GM23338 (cell line): ENCODE measurements at regions not wholly inside any gene's neighbourhood (a gene's known extent, or its start where the extent isn't known, plus 50 kb on each side); places are given as distances from the start of the nearest gene placed in this dataset.
"Not testable (repeated sequence)": the region's sequence is repeated elsewhere in the genome, so short reads cannot be mapped to it uniquely, and the experiment has no call there.

Experiments used
- ATAC-seq: fragments of 200-7000 bp; cut with Tn5 transposase; 3 replicates; pipeline ENCODE4 v1.9.1; 2020
- DNase-seq: peaks from one replicate; pipeline ENCODE4 v3.0.0-alpha.2; 2015; ENCODE audit warnings: low spot score
- H2AFZ ChIP-seq: fragments of 200-600 bp; sonication (generic); 2 replicates; pipeline ENCODE4 v1.8.0; 2016; ENCODE audit warnings: antibody characterized with exemption, mild to moderate bottlenecking, moderate library complexity
- H3F3A ChIP-seq: fragments of 200-600 bp; sonication (generic); replicated peaks from 2 replicates; pipeline ENCODE4 v1.8.0; 2017; ENCODE audit warnings: antibody characterized with exemption, mixed run types, low read depth
- H3K27ac ChIP-seq: fragments of 200-600 bp; sonication (generic); 2 replicates; pipeline ENCODE4 v1.6.1; 2016; ENCODE audit warnings: low read depth
- H3K27me3 ChIP-seq: fragments of 200-600 bp; sonication (generic); 2 replicates; pipeline ENCODE4 v1.8.0; 2016; ENCODE audit warnings: mild to moderate bottlenecking, mixed run types, moderate library complexity; ENCODE audit not compliant: insufficient read depth
- H3K36me3 ChIP-seq: fragments of 200-600 bp; sonication (generic); 2 replicates; pipeline ENCODE4 v1.8.0; 2016; ENCODE audit warnings: mild to moderate bottlenecking; ENCODE audit not compliant: insufficient read depth
- H3K4me1 ChIP-seq: fragments of 200-600 bp; sonication (generic); 2 replicates; pipeline ENCODE4 v1.8.0; 2016; ENCODE audit warnings: mild to moderate bottlenecking, moderate library complexity; ENCODE audit not compliant: insufficient read depth
- H3K4me2 ChIP-seq: fragments of 200-600 bp; sonication (generic); 2 replicates; pipeline ENCODE4 v1.7.1; 2017; ENCODE audit warnings: mixed run types
- H3K4me3 ChIP-seq: fragments of 200-600 bp; sonication (generic); 2 replicates; pipeline ENCODE4 v1.6.1; 2016; ENCODE audit warnings: mixed run types
- H3K79me2 ChIP-seq: fragments of 200-600 bp; sonication (generic); replicated peaks from 2 replicates; pipeline ENCODE4 v1.8.0; 2017; ENCODE audit warnings: mild to moderate bottlenecking; ENCODE audit not compliant: insufficient read depth
- H3K9me2 ChIP-seq: fragments of 200-600 bp; sonication (generic); 2 replicates; pipeline ENCODE4 v1.8.0; 2017; ENCODE audit not compliant: insufficient read depth
- H4K20me1 ChIP-seq: fragments of 200-600 bp; sonication (generic); replicated peaks from 2 replicates; pipeline ENCODE4 v1.8.0; 2017; ENCODE audit warnings: mild to moderate bottlenecking; ENCODE audit not compliant: insufficient read depth
- H3K27ac Mint-ChIP-seq: 2 replicates; pipeline ENCODE4 v1.8.0; 2020; ENCODE audit warnings: inconsistent platforms, mild to moderate bottlenecking, moderate library complexity, mixed read lengths
- H3K27me3 Mint-ChIP-seq: 3 replicates; pipeline ENCODE4 v1.8.0; 2022; ENCODE audit warnings: low read depth, mild to moderate bottlenecking, moderate library complexity, mixed read lengths, inconsistent platforms; ENCODE audit not compliant: insufficient read depth, poor library complexity
- H3K36me3 Mint-ChIP-seq: 3 replicates; pipeline ENCODE4 v1.8.0; 2021; ENCODE audit warnings: low read depth, mild to moderate bottlenecking, inconsistent platforms, moderate library complexity, mixed read lengths
- H3K4me1 Mint-ChIP-seq: 3 replicates; pipeline ENCODE4 v1.8.0; 2020; ENCODE audit warnings: mild to moderate bottlenecking, inconsistent platforms, mixed read lengths
- H3K4me3 Mint-ChIP-seq: 3 replicates; pipeline ENCODE4 v1.8.0; 2021; ENCODE audit warnings: moderate library complexity, mild to moderate bottlenecking, inconsistent platforms, mixed read lengths
- H3K9me3 Mint-ChIP-seq: 3 replicates; pipeline ENCODE4 v1.8.0; 2020; ENCODE audit warnings: moderate library complexity, mild to moderate bottlenecking, inconsistent platforms, mixed read lengths
- CREB1 ChIP-seq: fragments of 250-450 bp; sonication (Bioruptor Pico); IDR thresholded peaks from 2 replicates; pipeline ENCODE4 v1.5.0; 2020; ENCODE audit warnings: low read depth, mild to moderate bottlenecking, moderate library complexity
- NANOG ChIP-seq: IDR thresholded peaks from 2 replicates; pipeline ENCODE4 v1.6.1; 2016; ENCODE audit warnings: antibody characterized with exemption, borderline replicate concordance
- POLR2AphosphoS5 ChIP-seq: IDR thresholded peaks from 2 replicates; pipeline ENCODE4 v1.6.1; 2016; ENCODE audit warnings: antibody characterized with exemption, low read depth
- REST ChIP-seq: IDR thresholded peaks from one replicate; pipeline ENCODE4 v1.6.1; 2018; ENCODE audit warnings: antibody characterized with exemption; ENCODE audit not compliant: unreplicated experiment
- ZNF331 ChIP-seq: fragments of 250-450 bp; sonication (Bioruptor Pico); IDR thresholded peaks from 2 replicates; pipeline ENCODE4 v1.5.0; 2020; ENCODE audit warnings: low read depth, mild to moderate bottlenecking, moderate library complexity
- TF ChIP-seq, protein P1 (sequence below), 2 experiments: fragments of 200-600 bp in 1 of 2; sonication (generic) in 1 of 2; conservative IDR thresholded peaks; 2 replicates each; pipeline versions ENCODE4 v1.5.1 to v1.6.1; 2016 to 2017; ENCODE audit warnings: antibody characterized with exemption in 2 of 2, low read depth in 2 of 2, mild to moderate bottlenecking in 2 of 2, moderate library complexity in 1 of 2

DNA sequence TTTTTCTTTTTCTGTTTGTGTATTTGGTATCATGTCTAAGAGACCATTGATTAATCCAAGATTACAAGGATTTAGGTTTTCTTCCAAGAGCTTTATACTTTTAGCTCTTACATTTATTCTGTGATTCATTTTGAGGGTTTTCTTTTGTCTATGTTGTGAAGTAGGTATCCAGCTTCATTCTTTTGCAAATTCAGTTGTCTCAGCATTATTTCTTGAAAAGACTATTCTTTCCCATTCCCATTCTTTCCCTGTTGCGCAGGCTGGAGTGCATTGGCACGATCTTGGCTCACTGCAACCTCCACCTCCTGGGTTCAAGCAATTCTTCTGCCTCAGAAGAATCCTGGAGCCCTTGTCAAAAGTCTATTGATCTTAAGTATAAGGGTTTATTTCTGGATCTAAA, 164.9 kb downstream of the NAA11 start:
- H3K79me2 ChIP-seq: no peaks in the 10 kb centered on the region
- H3K36me3 Mint-ChIP-seq: no peaks in the 10 kb centered on the region
- no peaks in the 10 kb centered on the region for H3K9me2 ChIP-seq
- H3K27me3 ChIP-seq: no peaks in the 10 kb centered on the region
- no peaks in the 10 kb centered on the region for H3K4me1 ChIP-seq
- no peaks in the 10 kb centered on the region for H3K9me3 Mint-ChIP-seq
- no peaks in the 10 kb centered on the region for H3K36me3 ChIP-seq
- no peaks in the 10 kb centered on the region for H3K27me3 Mint-ChIP-seq
- no peak overlapping the region for H3K4me3 Mint-ChIP-seq
- H3K4me3 ChIP-seq: no peak overlapping the region
- H4K20me1 ChIP-seq: no peaks in the 10 kb centered on the region
- H3K4me1 Mint-ChIP-seq: no peaks in the 10 kb centered on the region
- no peak overlapping the region for H3K27ac Mint-ChIP-seq
- no peak overlapping the region for H2AFZ ChIP-seq
- ATAC-seq (no peak), DNase-seq (no peak)
- no peaks in the 10 kb centered on the region for H3F3A ChIP-seq
- TF ChIP-seq, protein P1, sequence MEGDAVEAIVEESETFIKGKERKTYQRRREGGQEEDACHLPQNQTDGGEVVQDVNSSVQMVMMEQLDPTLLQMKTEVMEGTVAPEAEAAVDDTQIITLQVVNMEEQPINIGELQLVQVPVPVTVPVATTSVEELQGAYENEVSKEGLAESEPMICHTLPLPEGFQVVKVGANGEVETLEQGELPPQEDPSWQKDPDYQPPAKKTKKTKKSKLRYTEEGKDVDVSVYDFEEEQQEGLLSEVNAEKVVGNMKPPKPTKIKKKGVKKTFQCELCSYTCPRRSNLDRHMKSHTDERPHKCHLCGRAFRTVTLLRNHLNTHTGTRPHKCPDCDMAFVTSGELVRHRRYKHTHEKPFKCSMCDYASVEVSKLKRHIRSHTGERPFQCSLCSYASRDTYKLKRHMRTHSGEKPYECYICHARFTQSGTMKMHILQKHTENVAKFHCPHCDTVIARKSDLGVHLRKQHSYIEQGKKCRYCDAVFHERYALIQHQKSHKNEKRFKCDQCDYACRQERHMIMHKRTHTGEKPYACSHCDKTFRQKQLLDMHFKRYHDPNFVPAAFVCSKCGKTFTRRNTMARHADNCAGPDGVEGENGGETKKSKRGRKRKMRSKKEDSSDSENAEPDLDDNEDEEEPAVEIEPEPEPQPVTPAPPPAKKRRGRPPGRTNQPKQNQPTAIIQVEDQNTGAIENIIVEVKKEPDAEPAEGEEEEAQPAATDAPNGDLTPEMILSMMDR (conservative IDR thresholded peaks at IDR 0.05; ENCODE audit: low read depth in 2 of 2): no peak
- no peak for TF ChIP-seq NANOG
- TF ChIP-seq REST: no peak
- no peak overlapping the region for H3K4me2 ChIP-seq
- H3K27ac ChIP-seq: no peak overlapping the region

DNA sequence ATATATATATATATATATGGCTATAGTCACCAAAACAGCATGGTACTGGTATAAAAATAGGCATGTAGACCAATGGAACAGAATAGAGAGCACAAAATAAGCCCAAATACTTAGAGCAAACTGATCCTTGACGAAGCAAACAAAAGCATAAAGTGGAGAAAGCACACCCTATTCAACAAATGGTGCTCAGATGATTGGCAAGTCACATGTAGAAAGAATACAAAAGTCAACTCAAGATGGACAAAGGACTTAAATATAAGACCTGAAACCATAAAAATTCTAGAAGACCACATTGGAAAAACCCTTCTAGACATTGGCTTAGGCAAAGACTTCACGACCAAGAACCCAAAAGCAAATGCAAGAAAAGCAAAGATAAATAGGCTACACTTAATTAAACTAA, 167.2 kb downstream of the NAA11 start:
- not testable (repeated sequence) for H4K20me1 ChIP-seq

DNA sequence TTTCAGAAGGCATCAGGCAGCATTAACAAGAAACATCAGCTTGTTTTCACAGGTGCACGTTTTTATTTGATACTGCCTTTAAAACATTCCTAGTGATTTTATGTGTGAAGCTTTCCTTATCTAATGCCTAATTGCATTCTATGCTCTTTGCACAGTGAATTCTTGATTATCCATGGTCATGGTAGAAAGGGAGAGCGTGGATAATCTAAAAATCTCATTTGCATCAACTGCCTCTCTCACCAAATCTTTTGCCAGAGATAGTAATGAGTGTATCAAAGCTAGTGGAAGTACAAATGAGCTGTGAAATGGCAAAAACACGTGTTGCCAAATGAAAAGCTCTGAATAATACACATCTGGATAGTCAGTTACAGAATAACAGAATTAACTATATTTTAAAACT, 170.5 kb downstream of the NAA11 start:
- no peaks in the 10 kb centered on the region for H3K4me1 ChIP-seq
- Mint-ChIP-seq H3K9me3 (no peaks in the 10 kb centered on the region), H3K36me3 (no peaks in the 10 kb centered on the region), H3K4me1 (no peaks in the 10 kb centered on the region), H3K4me3 (no peak overlapping the region), H3K27me3 (no peaks in the 10 kb centered on the region), H3K27ac (no peak overlapping the region)
- H3K9me2 ChIP-seq: no peaks in the 10 kb centered on the region
- no peaks in the 10 kb centered on the region for H3K36me3 ChIP-seq
- H3K27ac ChIP-seq: no peak overlapping the region
- H3F3A ChIP-seq: no peaks in the 10 kb centered on the region
- DNase-seq: no peak
- H2AFZ ChIP-seq: no peak overlapping the region
- TF ChIP-seq ZNF331 (no peak), POLR2AphosphoS5 (no peak), REST (no peak), CREB1 (CRISPR knock-in tag) (no peak), NANOG (no peak)
- H3K79me2 ChIP-seq: no peaks in the 10 kb centered on the region
- no peaks in the 10 kb centered on the region for H4K20me1 ChIP-seq
- H3K4me3 ChIP-seq: no peak overlapping the region
- no peak overlapping the region for H3K4me2 ChIP-seq
- no peaks in the 10 kb centered on the region for H3K27me3 ChIP-seq
- no peak for ATAC-seq

More for the DNA sequence above, 167.2 kb downstream of the NAA11 start:
- not testable (repeated sequence) for H3K36me3 ChIP-seq, ATAC-seq, H3K4me1 ChIP-seq, H3K9me3 Mint-ChIP-seq, H3K4me3 Mint-ChIP-seq, H3F3A ChIP-seq, H3K27ac Mint-ChIP-seq, H2AFZ ChIP-seq, DNase-seq, H3K4me3 ChIP-seq, H3K9me2 ChIP-seq, H3K4me1 Mint-ChIP-seq, H3K27me3 Mint-ChIP-seq, H3K27me3 ChIP-seq, H3K79me2 ChIP-seq, H3K27ac ChIP-seq, H3K4me2 ChIP-seq, H3K36me3 Mint-ChIP-seq
